Sigmoid colon (tissue), 6 donors: ENCODE measurements at regions not wholly inside any gene's neighbourhood (a gene's known extent, or its start where the extent isn't known, plus 50 kb on each side); places are given as distances from the start of the nearest gene placed in this dataset.

Source experiments
- DNase-seq: peaks from one replicate; pipeline ENCODE4 v3.0.0-alpha.2; 2019
- H3K27ac ChIP-seq, 4 donors: fragments of 200-600 bp; sonication (generic); one replicate each; pipeline ENCODE4 v1.5.1; 2016 to 2019; ENCODE audit warnings: mild to moderate bottlenecking in 1 of 4
- H3K27me3 ChIP-seq, 3 donors: fragments of 200-600 bp; sonication (generic); one replicate each; pipeline ENCODE4 v1.5.1; 2019; ENCODE audit warnings: mild to moderate bottlenecking in 1 of 3
- H3K36me3 ChIP-seq, 4 donors: fragments of 200-600 bp; sonication (generic); one replicate each; pipeline ENCODE4 v1.5.1; 2016 to 2019
- H3K4me1 ChIP-seq, 4 donors: fragments of 200-600 bp; sonication (generic); one replicate each; pipeline ENCODE4 v1.5.1; 2017 to 2019
- H3K4me3 ChIP-seq, 4 donors: fragments of 200-600 bp; sonication (generic); one replicate each; pipeline ENCODE4 v1.5.1; 2017 to 2019; ENCODE audit warnings: mild to moderate bottlenecking in 2 of 4, moderate library complexity in 1 of 4
- H3K9me3 ChIP-seq, 4 donors: fragments of 200-600 bp in 3 of 4; sonication (generic) in 3 of 4; one replicate each; pipeline versions ENCODE4 v1.5.1 to v1.6.1; 2013 to 2019
- CTCF ChIP-seq, 4 experiments: fragments of 450-650 bp in 3 of 4; fragments of 200-600 bp in 1 of 4; IDR thresholded peaks; one replicate each; pipeline ENCODE4 v1.5.1; 2016 to 2019; ENCODE audit warnings: antibody characterized with exemption in 4 of 4, mild to moderate bottlenecking in 3 of 4, moderate library complexity in 2 of 4
- EP300 ChIP-seq, 4 donors: sonication (generic); formaldehyde crosslinking; IDR thresholded peaks; one replicate each; pipeline ENCODE4 v1.6.1; 2017; ENCODE audit warnings: antibody characterized with exemption in 4 of 4
- POLR2A ChIP-seq, 2 donors: fragments of 450-650 bp; IDR thresholded peaks; one replicate each; pipeline ENCODE4 v1.6.1; 2016; ENCODE audit warnings: antibody characterized with exemption in 2 of 2, mild to moderate bottlenecking in 2 of 2, moderate library complexity in 2 of 2
- POLR2AphosphoS5 ChIP-seq, 4 donors: sonication (generic); formaldehyde crosslinking; IDR thresholded peaks; one replicate each; pipeline ENCODE4 v1.6.1; 2017; ENCODE audit warnings: antibody characterized with exemption in 4 of 4
- WGBS, 2 donors: extraction: QIAGEN DNeasy Blood & Tissue Kit; methylation state at CpG; one replicate each; pipeline ENCODE4 v1.1.7; 2013; 5-methylcytosine and 5-hydroxymethylcytosine counted together
- intact Hi-C: fragments of 100-400 bp; cut with DNase I; formaldehyde crosslinking; loops from one replicate; pipeline ENCODE4 v1.15.1; 2023
- donor health status: healthy with polysubstance abuse.
- donor health status: healthy.

GRCh38 chr3:127050733-127051132, 67.8 kb downstream of the PLXNA1 start:
- H3K9me3 ChIP-seq, result peaks cover 0 to 2% (median 0%) of the 10 kb centered on the region in 4 donors
- DNase-seq, result no peak

GRCh38 chr3:127052121-127052561, 69.2 kb downstream of the PLXNA1 start:
- Histone ChIP-seq H3K36me3 (no peaks in the 10 kb centered on the region), H3K4me3 (no peak overlapping the region), H3K27me3 (no peaks in the 10 kb centered on the region), H3K27ac (no peak overlapping the region), H3K4me1 (no peaks in the 10 kb centered on the region), H3K9me3 (peaks cover 0 to 5% (median 1%) of the 10 kb centered on the region in 4 donors)
- intact Hi-C loops, result no loop called here
- DNase-seq, result peak; percentile 76
- TF ChIP-seq POLR2A (IDR thresholded peaks at IDR 0.05), result no peak
- no peak for TF ChIP-seq POLR2AphosphoS5 (IDR thresholded peaks at IDR 0.05)
- no peak for TF ChIP-seq EP300 (IDR thresholded peaks at IDR 0.05)
- no peak for TF ChIP-seq CTCF (IDR thresholded peaks at IDR 0.05)
- 24 to 65% methylated on average over 15 of the region's 15 CpGs for WGBS, 2 donors

More at GRCh38 chr3:127050733-127051132, 67.8 kb downstream of the PLXNA1 start:
- Histone ChIP-seq H3K4me3 (no peak overlapping the region), H3K27me3 (no peaks in the 10 kb centered on the region), H3K4me1 (no peaks in the 10 kb centered on the region), H3K36me3 (no peaks in the 10 kb centered on the region), H3K27ac (no peak overlapping the region)
- no peak for TF ChIP-seq POLR2A (IDR thresholded peaks at IDR 0.05)
- no peak for TF ChIP-seq EP300 (IDR thresholded peaks at IDR 0.05)
- no peak for TF ChIP-seq CTCF (IDR thresholded peaks at IDR 0.05)
- no peak for TF ChIP-seq POLR2AphosphoS5 (IDR thresholded peaks at IDR 0.05)
- 78 to 83% methylated on average over 7 of the region's 7 CpGs for WGBS, 2 donors
- intact Hi-C loops, result no loop called here

GRCh38 chr3:127053026-127053425, 70.1 kb downstream of the PLXNA1 start:
- peaks cover 0 to 10% (median 4%) of the 10 kb centered on the region in 4 donors for H3K9me3 ChIP-seq

GRCh38 chr3:127053450-127053849, 70.5 kb downstream of the PLXNA1 start:
- 89 to 93% methylated on average over 5 of the region's 5 CpGs for WGBS, 2 donors
- Histone ChIP-seq H3K27me3 (no peaks in the 10 kb centered on the region), H3K4me1 (no peaks in the 10 kb centered on the region), H3K4me3 (no peak overlapping the region), H3K27ac (no peak overlapping the region), H3K36me3 (no peaks in the 10 kb centered on the region), H3K9me3 (peaks cover 0 to 10% (median 3%) of the 10 kb centered on the region in 4 donors)
- TF ChIP-seq POLR2AphosphoS5 (IDR thresholded peaks at IDR 0.05) (no peak), POLR2A (IDR thresholded peaks at IDR 0.05) (no peak), CTCF (IDR thresholded peaks at IDR 0.05) (no peak), EP300 (IDR thresholded peaks at IDR 0.05) (no peak)
- intact Hi-C loops, result no loop called here
- DNase-seq, result no peak

More at GRCh38 chr3:127053026-127053425, 70.1 kb downstream of the PLXNA1 start:
- Histone ChIP-seq H3K4me1 (no peaks in the 10 kb centered on the region), H3K27ac (no peak overlapping the region), H3K27me3 (no peaks in the 10 kb centered on the region), H3K4me3 (no peak overlapping the region), H3K36me3 (no peaks in the 10 kb centered on the region)
- intact Hi-C loops, result no loop called here
- TF ChIP-seq CTCF (IDR thresholded peaks at IDR 0.05) (no peak), POLR2AphosphoS5 (IDR thresholded peaks at IDR 0.05) (no peak), EP300 (IDR thresholded peaks at IDR 0.05) (no peak), POLR2A (IDR thresholded peaks at IDR 0.05) (no peak)
- WGBS, 2 donors, result 94 to 95% methylated on average over 6 of the region's 6 CpGs
- no peak for DNase-seq

- Histone ChIP-seq H3K4me3 (no peak overlapping the region), H3K27ac (no peak overlapping the region), H3K4me1 (no peaks in the 10 kb centered on the region), H3K9me3 (peaks cover 0 to 10% (median 3%) of the 10 kb centered on the region in 4 donors), H3K27me3 (no peaks in the 10 kb centered on the region), H3K36me3 (no peaks in the 10 kb centered on the region)
- DNase-seq, result no peak
- no peak for TF ChIP-seq POLR2A (IDR thresholded peaks at IDR 0.05)
- TF ChIP-seq CTCF (IDR thresholded peaks at IDR 0.05), result no peak
- TF ChIP-seq POLR2AphosphoS5 (IDR thresholded peaks at IDR 0.05), result no peak
- TF ChIP-seq EP300 (IDR thresholded peaks at IDR 0.05), result no peak
- 84 to 93% methylated on average over 4 of the region's 4 CpGs for WGBS, 2 donors
- intact Hi-C loops, result no loop called here
Observed at GRCh38 chr3:127053979-127054378, 71.1 kb downstream of the PLXNA1 start.
